ENCODE measurements at regions not wholly inside any gene's neighbourhood (a gene's known extent, or its start where the extent isn't known, plus 50 kb on each side); places are given as distances from the start of the nearest gene placed in this dataset.
A peak's percentile ranks its signal among the peaks of the same experiment; 100 is the strongest.

DNA sequence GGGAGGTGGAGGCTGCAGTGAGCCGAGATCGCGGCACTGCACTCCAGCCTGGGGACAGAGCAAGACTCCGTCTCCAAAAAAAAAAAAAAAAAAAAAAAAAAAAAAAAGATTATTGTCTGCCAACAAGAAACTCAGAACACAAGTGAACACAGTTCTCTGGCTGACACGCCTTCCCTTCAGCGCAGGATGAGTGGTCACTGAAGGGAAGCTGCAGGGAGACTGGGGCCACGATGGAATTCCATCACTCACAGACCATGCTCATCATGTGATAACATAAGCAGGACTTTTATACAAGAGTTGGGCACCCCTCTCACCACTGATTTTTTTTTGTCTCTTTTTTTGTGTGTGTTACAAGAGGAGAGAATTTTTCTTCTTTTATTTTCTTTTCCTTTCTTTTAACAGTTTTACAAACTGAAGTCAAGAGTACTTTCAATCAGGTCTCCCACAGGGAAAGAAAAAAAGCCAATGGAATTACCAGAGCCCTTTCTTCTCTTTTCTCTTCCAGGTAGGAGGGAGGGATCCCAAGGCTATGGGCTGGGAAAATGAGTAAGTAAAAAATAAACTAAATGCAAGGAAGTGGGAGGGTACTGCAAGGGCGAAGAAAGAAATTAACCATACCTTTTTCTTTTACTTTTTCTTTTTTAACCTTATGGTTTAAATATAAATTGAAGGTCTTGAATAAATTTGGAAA, 435.6 kb downstream of the GPM6A start:
- DNase-seq (ENCODE audit: low spot score), result peak; percentile 24

GRCh38 chr4:175377203-175377602, 434.9 kb downstream of the GPM6A start:
- no peak for DNase-seq (ENCODE audit: low spot score)

DNA sequence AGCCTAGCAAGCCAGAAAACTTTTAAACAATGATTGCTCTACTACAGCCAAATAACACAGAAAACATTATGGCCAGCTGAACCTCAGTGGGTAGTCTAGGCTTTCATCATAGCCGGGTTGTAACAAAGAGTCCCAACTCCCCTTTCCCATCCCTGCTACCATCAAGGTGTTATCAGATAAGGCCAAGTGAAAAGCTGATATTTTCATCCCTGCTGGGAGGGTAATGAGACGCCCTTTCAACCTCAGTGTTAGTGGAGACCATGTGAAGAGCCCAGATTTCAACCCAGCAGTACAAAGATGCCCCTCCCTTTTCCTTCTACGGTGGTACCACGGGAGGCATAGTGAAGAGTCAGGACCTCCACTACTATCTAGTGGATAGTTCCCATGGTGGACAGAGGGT, 433.7 kb downstream of the GPM6A start:
- DNase-seq (ENCODE audit: low spot score), result no peak

- DNase-seq (ENCODE audit: low spot score), result no peak
Measured at GRCh38 chr4:175380841-175381240, 431.2 kb downstream of the GPM6A start.

DNA sequence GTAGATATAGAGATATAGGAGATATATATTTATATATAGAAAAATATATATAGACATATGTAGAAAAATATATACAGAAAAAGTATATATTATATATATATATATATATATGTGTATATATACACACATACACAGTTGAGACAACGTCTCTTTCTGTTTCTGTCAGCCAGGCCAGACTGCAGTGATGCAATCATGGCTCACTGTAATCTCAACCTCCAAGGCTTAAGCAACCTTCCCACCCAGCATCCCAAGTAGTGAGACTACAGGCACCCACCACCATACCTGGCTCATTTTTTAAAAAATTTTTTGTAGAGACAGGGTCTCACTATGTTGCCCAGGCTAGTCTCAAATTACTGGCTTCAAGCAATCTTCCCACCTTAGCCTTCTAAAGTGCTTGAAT, 426.3 kb downstream of the GPM6A start:
- no peak for DNase-seq (ENCODE audit: low spot score)

GRCh38 chr4:175386776-175387507, 425.1 kb downstream of the GPM6A start:
- no peak for DNase-seq (ENCODE audit: low spot score)

DNA sequence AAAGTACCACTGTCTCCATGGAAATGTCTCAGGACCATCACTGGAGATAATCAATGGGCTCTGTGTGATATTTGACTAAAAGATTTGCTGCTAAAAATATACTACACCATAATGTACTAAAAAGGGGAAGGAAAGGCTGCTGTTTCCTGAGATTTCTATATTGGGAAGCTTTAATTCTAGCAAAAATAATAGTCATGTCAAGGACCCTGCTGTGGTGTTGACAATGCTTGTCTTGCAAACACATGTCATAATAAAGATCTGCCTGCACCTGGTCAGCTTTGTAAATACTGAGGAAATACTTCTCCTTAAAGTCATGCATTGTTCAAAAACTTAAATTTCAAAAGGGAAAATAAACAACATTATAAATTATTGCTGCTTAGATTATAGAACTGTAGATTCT, 417.9 kb downstream of the GPM6A start:
- no peak for DNase-seq (ENCODE audit: low spot score)

- no peak for DNase-seq (ENCODE audit: low spot score)
Measured at GRCh38 chr4:175405961-175406360, 406.1 kb downstream of the GPM6A start.

DNA sequence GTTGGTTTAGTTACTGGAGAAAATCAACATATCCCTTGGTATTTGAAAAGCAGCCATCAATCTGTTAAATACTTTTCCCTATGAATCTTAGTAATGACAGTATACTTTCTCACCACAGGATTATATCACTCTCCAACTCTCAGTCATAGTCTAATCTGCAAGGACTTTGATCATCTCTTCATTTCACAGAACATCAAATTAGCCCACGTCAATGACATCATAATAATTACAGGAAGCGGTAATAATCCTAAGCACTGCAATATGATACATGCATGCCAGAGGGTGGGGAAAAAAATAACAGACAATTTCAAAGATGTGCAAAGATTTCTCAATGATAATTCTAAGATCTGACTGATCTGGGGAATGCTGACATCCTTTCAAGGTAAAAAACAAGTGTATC, 404.1 kb downstream of the GPM6A start:
- DNase-seq (ENCODE audit: low spot score), result no peak

GRCh38 chr4:175411251-175411650, 400.8 kb downstream of the GPM6A start:
- DNase-seq (ENCODE audit: low spot score), result no peak

GRCh38 chr4:175412161-175412560, 399.9 kb downstream of the GPM6A start:
- no peak for DNase-seq (ENCODE audit: low spot score)

DNA sequence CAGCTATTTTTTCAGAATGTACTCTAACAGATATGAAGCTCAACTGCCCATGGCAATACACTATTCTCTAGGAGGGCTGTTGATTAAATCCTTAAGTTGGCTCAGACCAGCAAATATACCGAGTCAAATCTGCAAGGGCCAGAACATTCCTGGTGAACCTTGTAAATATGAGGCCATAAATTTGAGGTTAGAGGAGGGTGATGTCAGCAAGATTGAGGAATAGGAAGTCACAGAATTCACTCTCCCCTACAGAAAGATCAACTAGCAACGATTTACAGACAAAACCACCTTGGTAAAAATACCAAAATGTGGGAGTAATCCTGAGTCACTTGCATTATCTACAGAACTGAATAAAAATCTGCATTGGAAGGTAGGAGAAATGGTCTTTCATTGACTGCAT, 399.3 kb downstream of the GPM6A start:
- DNase-seq (ENCODE audit: low spot score), result no peak

DNA sequence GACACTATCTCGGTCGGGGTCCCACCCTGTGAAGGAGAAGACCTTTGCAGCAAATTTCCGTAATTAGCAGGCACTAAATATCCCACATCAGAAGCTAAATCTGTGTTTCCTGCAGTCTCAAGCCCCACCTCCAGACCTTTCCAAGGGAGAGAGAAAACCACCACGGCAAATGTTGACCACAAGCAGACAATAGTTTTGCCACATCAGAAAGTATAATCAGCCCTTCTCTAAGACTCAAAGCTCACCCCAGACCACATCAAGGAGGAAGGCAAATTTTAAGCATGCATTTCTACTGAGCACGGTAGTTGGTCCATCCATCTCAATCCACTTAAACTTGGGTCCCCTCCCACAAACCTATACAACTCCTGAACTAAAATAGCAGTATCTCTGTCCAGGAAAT, 398.5 kb downstream of the GPM6A start:
- DNase-seq (ENCODE audit: low spot score), result no peak

- no peak for DNase-seq (ENCODE audit: low spot score)
Measured at GRCh38 chr4:175414602-175415001, 397.5 kb downstream of the GPM6A start.

GRCh38 chr4:175418516-175418915, 393.5 kb downstream of the GPM6A start:
- no peak for DNase-seq (ENCODE audit: low spot score)

GRCh38 chr4:175419236-175419718, 392.8 kb downstream of the GPM6A start:
- no peak for DNase-seq (ENCODE audit: low spot score)

DNA sequence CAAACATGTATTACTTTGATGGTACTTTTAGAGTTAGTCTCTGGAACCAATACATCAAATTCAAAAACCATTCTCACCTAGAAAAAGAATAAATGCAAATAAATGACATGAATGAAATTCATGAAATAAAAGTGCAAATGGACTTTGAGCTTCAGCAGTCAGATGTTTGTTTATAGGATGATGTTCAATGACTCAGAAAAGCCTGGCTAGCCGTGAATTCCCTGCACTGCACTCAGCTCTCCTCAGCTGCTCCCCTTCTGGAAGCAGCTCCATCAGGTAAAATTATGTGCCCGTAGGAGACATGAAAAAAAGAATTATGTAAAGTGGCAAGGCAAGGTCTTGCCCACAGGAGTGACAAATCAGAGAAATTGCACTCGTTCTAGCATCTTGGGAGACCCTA, 390.6 kb downstream of the GPM6A start:
- DNase-seq (ENCODE audit: low spot score), result no peak

DNA sequence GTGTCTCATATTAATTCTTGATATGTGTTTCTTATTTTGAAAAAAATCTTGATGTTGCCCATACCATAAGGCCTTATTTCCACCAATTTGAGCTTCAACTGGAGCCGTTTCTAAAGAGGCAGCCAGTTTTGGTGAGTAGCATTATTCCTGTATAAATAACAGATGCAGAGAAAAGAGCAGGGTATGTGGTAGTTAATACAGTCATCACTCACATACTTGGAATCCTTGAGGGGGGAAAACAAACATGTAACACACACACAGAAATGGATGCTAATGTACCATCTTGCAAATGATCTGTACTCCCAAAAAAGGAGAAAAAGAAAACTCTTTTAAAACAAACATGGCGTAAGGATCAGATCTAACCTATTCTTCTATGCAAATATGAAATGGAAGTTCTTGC, 389.7 kb downstream of the GPM6A start:
- no peak for DNase-seq (ENCODE audit: low spot score)

- no peak for DNase-seq (ENCODE audit: low spot score)
Measured at GRCh38 chr4:175424111-175424510, 388.0 kb downstream of the GPM6A start.

GRCh38 chr4:175427751-175428150, 384.3 kb downstream of the GPM6A start:
- DNase-seq (ENCODE audit: low spot score), result no peak

DNA sequence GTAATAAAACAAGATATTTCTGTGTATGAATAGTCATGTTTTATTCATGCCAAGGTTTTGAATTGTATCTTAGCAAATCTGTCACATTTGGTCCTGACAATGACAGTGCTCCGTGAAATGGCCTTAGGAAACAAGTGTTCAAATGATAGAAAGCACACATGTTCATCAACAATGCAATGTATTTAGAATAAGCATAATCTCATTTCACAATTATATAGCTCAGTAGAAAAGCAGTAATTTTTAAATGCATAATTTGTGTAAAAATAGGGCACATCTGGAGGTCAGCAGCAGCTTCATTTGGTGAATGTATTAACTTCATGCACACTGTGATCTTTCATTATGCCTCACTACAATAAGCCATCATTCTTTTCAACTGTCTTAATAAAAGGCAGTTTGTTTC, 380.4 kb downstream of the GPM6A start:
- DNase-seq (ENCODE audit: low spot score), result no peak

GRCh38 chr4:175435381-175435783, 376.7 kb downstream of the GPM6A start:
- DNase-seq (ENCODE audit: low spot score), result no peak

- no peak for DNase-seq (ENCODE audit: low spot score)
Measured at GRCh38 chr4:175436196-175436595, 375.9 kb downstream of the GPM6A start.

DNA sequence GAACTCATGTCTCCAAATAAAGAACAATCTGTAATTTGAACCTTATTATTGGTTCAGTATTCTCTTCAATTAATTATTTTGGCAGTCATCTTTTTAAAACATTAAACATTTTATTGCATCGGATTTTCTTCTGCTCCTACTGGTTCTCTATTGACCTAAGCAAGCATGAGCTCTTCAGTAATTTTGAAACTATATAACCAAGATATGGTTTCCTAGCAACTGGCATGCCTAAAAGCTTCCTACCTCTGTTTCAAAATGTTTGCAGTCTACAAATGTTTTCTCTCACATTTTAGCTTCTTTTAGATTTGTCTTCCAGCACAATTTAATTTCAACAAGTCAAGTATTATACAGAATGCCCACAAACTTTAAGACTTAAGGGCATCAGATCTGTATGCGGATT, 371.3 kb downstream of the GPM6A start:
- DNase-seq (ENCODE audit: low spot score), result no peak
